ENCODE measurements at regions not wholly inside any gene's neighbourhood (a gene's known extent, or its start where the extent isn't known, plus 50 kb on each side); places are given as distances from the start of the nearest gene placed in this dataset.

DNA sequence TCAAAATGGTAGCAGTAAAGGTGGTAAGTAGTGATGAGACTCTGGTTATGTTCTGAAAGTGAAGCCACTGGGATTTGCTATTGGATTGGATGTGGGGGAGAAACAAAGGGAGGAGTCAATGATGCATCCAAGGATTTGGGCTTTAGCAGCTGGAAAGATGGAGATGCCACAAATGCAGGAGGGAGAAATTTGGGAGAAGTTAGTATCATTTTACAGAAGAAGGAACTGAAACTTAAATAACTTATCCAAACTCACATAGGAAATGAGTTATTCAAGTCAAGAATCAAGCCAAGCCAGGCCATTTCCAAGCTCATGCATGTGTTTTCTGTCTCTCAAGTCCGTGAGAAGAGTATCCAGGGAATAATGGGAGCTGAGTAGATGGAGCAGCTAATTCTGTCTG, 155.1 kb upstream of the TNFAIP3 start:
- ChIA-PET CTCF (no interaction called here), POLR2A (ENCODE audit: unreplicated experiment) (no interaction called here)
- Histone ChIP-seq H3K4me1 (ENCODE audit: control insufficient read depth, insufficient read depth, low read length) (peaks cover 2% of the 10 kb centered on the region; the same call in 1 of the 2 replicates), H2BK120ac (ENCODE audit: low read depth, low read length) (no peak overlapping the region), H3K4ac (ENCODE audit: low read depth, low read length) (no peak overlapping the region), H3K9ac (ENCODE audit: low read depth, low read length) (no peak overlapping the region), H4K8ac (ENCODE audit: low read depth in 2 of 2, low read length in 2 of 2) (no peak overlapping the region), H3K4me3 (ENCODE audit: insufficient read depth, low read depth, low read length) (no peak overlapping the region), H3K14ac (replicated peaks; ENCODE audit: low read depth, low read length) (no peak overlapping the region), H4K91ac (ENCODE audit: insufficient read depth, low read depth, low read length) (no peak overlapping the region), H2BK5ac (ENCODE audit: low read depth, low read length, poor library complexity, severe bottlenecking) (no peak overlapping the region), H3K9me1 (ENCODE audit: insufficient read depth, low read length) (no peaks in the 10 kb centered on the region), H2BK20ac (ENCODE audit: low read depth, low read length) (no peak overlapping the region), H3K23ac (ENCODE audit: low read depth, low read length) (no peak overlapping the region), H3K27ac (ENCODE audit: insufficient read depth, low read length) (no peak overlapping the region), H2AK9ac (replicated peaks; ENCODE audit: low read depth, low read length, poor library complexity) (no peak overlapping the region), H3K27me3 (ENCODE audit: control insufficient read depth, insufficient read depth, low read length) (no peaks in the 10 kb centered on the region), H4K5ac (ENCODE audit: low read depth, low read length) (no peak overlapping the region), H2AFZ (replicated peaks; ENCODE audit: low read length, poor library complexity) (no peak overlapping the region), H3K9me3 (ENCODE audit: control insufficient read depth, insufficient read depth, low read length) (no peaks in the 10 kb centered on the region), H3K36me3 (ENCODE audit: control insufficient read depth, insufficient read depth, low read length) (no peaks in the 10 kb centered on the region), H3K56ac (ENCODE audit: extremely low read depth, insufficient read depth, low read length) (no peak overlapping the region), H3K18ac (ENCODE audit: low read depth, low read length) (no peak overlapping the region), H3K79me1 (ENCODE audit: low read depth in 1 of 2, low read length in 2 of 2) (no peaks in the 10 kb centered on the region), H2BK15ac (ENCODE audit: low read depth, low read length) (no peak overlapping the region), H4K20me1 (ENCODE audit: insufficient read depth, low read length) (no peaks in the 10 kb centered on the region), H2AK5ac (ENCODE audit: low read depth, low read length) (no peak overlapping the region), H3K4me2 (ENCODE audit: low read depth, low read length) (no peak overlapping the region)
- in situ Hi-C loops (cut with MboI; ENCODE audit: low sequenced_read_pairs): no loop called here
- dilution Hi-C loops (cut with HindIII; ENCODE audit: low sequenced_read_pairs, unreplicated experiment): no loop called here
- WGBS, 2 experiments (ENCODE audit: extremely low coverage in 2 of 2, insufficient read length in 1 of 2): 100% methylated on average over 1 of the region's 1 CpG; no CpG with 5 or more reads in 1 of the 2 experiments
- no TSS peak for BruUV-seq (replicated peaks)
- DNase-seq: no peak
- no peak for TF ChIP-seq MXI1 (IDR thresholded peaks at IDR 0.05; ENCODE audit: borderline replicate concordance, low read depth, low read length)
- no peak for TF ChIP-seq USF2 (IDR thresholded peaks at IDR 0.05; ENCODE audit: low read depth, low read length)
- TF ChIP-seq RFX5 (IDR thresholded peaks at IDR 0.05; ENCODE audit: low read depth, low read length): no peak
- TF ChIP-seq RCOR1 (IDR thresholded peaks at IDR 0.05; ENCODE audit: insufficient replicate concordance, low read length): no peak
- no peak for TF ChIP-seq MAFK (IDR thresholded peaks at IDR 0.05; ENCODE audit: low read depth, low read length)
- no peak for TF ChIP-seq CEBPB (IDR thresholded peaks at IDR 0.05; ENCODE audit: low read depth, low read length)
- TF ChIP-seq CTCF (conservative IDR thresholded peaks at IDR 0.05; ENCODE audit: low read depth, low read length): no peak
- no peak for TF ChIP-seq SMC3 (IDR thresholded peaks at IDR 0.05; ENCODE audit: low read depth, low read length)
- TF ChIP-seq CHD1 (IDR thresholded peaks at IDR 0.05; ENCODE audit: low read depth, low read length): no peak
- no peak for TF ChIP-seq BHLHE40 (IDR thresholded peaks at IDR 0.05; ENCODE audit: low read depth, low read length)
- TF ChIP-seq MAZ (IDR thresholded peaks at IDR 0.05; ENCODE audit: borderline replicate concordance, low read depth, low read length): no peak
- TF ChIP-seq ELK1 (IDR thresholded peaks at IDR 0.05; ENCODE audit: borderline replicate concordance, low read depth, low read length): no peak
- no peak for TF ChIP-seq NFE2L2 (IDR thresholded peaks at IDR 0.05; ENCODE audit: low read depth, low read length)
- no peak for TF ChIP-seq RAD21 (IDR thresholded peaks at IDR 0.05; ENCODE audit: low read length)
- no peak for TF ChIP-seq POLR2A (IDR thresholded peaks at IDR 0.05; ENCODE audit: low read depth, low read length)
- TF ChIP-seq FOS (IDR thresholded peaks at IDR 0.05; ENCODE audit: low read depth, low read length): no peak
- no peak for ATAC-seq (ENCODE audit: low read depth)
- intact Hi-C loops (cut with micrococcal nuclease): no loop called here
